Epithelial cell of proximal tubule (primary cell): ENCODE measurements at regions not wholly inside any gene's neighbourhood (a gene's known extent, or its start where the extent isn't known, plus 50 kb on each side); places are given as distances from the start of the nearest gene placed in this dataset.
"Not testable (repeated sequence)": the region's sequence is repeated elsewhere in the genome, so short reads cannot be mapped to it uniquely, and the experiment has no call there.

ENCODE experiments used
- DNase-seq: peaks from one replicate; pipeline ENCODE4 v3.0.0-alpha.2; 2011; ENCODE audit warnings: low read depth
- H3K4me3 ChIP-seq: 2 replicates; pipeline ENCODE4 v1.5.1; 2011; ENCODE audit warnings: low read depth, mild to moderate bottlenecking, low read length
- TF ChIP-seq, protein P1 (sequence below): conservative IDR thresholded peaks from 2 replicates; pipeline ENCODE4 v1.5.1; 2012; ENCODE audit warnings: low read depth, mild to moderate bottlenecking, low read length

- H3K4me3 ChIP-seq: no peak overlapping the region
- TF ChIP-seq, protein P1, sequence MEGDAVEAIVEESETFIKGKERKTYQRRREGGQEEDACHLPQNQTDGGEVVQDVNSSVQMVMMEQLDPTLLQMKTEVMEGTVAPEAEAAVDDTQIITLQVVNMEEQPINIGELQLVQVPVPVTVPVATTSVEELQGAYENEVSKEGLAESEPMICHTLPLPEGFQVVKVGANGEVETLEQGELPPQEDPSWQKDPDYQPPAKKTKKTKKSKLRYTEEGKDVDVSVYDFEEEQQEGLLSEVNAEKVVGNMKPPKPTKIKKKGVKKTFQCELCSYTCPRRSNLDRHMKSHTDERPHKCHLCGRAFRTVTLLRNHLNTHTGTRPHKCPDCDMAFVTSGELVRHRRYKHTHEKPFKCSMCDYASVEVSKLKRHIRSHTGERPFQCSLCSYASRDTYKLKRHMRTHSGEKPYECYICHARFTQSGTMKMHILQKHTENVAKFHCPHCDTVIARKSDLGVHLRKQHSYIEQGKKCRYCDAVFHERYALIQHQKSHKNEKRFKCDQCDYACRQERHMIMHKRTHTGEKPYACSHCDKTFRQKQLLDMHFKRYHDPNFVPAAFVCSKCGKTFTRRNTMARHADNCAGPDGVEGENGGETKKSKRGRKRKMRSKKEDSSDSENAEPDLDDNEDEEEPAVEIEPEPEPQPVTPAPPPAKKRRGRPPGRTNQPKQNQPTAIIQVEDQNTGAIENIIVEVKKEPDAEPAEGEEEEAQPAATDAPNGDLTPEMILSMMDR: no peak
- DNase-seq: no peak
Observed at GRCh38 chr10:17538941-17539340, 78.2 kb downstream of the HACD1 start.

GRCh38 chr10:17537281-17537680, 79.9 kb downstream of the HACD1 start:
- H3K4me3 ChIP-seq: no peak overlapping the region
- TF ChIP-seq, protein P1: no peak
- DNase-seq: no peak

DNA sequence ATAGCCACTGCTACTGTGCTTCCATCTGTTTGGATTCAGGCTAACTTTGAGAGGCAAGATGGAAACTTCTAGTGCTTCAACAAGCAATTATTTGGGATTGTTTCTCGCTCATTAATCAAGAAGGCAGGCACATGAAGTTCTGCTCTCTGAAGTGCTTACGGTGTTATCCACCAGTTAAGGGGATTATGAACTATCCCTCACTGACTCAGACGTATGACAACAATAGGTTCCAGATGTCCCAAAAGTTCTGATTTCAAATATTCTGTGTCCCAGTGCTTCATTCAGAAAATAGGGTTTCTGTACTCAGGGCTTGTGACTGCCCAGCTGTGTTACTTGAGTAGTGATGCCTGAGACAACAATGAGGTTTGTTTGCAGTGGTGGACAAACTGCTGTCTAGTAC, 81.0 kb downstream of the HACD1 start:
- H3K4me3 ChIP-seq: no peak overlapping the region
- TF ChIP-seq, protein P1: no peak
- no peak for DNase-seq

DNA sequence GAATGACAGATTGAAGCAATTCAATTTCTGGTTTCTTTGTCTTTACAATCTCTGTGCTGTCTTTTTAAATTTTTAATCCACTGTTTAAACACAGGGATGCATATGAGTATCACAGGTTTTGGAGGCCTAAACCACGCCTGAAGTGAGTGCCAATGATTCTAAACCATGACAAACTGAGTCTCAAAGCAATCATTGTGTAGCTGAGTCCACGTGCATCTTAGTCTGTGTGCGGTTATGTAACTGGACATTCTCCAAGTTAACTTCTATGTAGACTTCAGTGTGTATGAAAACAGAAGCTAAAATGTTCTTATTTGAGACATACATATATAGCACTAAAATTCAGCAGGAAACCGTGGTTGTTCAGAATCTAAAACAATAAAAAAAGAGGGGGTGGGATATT, 79.3 kb upstream of the ST8SIA6 start:
- DNase-seq: no peak
- TF ChIP-seq, protein P1: no peak
- H3K4me3 ChIP-seq: no peak overlapping the region

DNA sequence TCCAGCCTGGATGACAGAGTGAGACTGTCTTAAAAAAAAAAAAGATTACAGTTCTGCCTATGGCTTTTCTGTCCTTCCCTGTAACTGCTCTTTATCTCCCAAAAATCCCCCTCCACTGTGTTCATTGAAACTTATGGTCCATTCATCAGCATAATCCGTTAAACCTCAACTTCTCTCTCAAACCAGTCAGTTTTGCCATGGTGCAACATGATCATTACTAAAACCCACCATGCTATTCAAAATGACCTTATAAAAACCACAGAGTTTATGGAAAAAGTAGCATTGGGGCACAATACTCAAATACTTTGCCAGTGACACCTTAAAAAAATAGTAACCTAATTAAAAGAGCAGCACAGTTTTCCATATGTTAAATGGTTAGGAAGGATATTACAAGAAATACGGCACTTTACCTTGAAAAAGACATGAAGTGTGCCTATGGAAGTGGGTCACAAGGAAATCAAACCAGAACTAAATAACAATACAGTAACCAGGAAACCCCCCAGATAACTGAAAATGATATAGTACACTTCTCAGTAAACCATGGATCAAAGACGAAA, 74.0 kb upstream of the ST8SIA6 start:
- DNase-seq: no peak
- H3K4me3 ChIP-seq: no peak overlapping the region
- TF ChIP-seq, protein P1: no peak

- no peak overlapping the region for H3K4me3 ChIP-seq
- TF ChIP-seq, protein P1: no peak
- DNase-seq: no peak
Observed at GRCh38 chr10:17527514-17528146, 73.2 kb upstream of the ST8SIA6 start.

DNA sequence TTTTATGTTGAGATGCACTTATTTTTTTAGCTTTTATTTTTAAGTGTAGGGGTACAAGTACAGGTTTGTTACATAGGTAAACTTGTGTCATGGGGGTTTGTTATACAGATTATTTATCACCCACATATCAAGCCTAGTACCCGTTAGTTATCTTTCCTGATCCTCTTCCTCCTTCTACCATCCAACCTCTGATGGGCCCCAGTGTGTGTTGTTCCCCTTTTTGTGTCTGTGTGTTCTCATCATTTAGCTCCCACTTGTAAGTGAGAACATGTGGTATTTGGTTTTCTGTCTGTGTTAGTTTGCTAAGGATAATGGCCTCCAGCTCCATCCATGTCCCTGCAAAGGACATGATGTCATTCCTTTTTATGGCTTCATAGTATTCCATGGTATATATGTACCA, 72.2 kb upstream of the ST8SIA6 start:
- H3K4me3 ChIP-seq, DNase-seq: not testable (repeated sequence)
